A549 (cell line): ENCODE measurements at regions not wholly inside any gene's neighbourhood (a gene's known extent, or its start where the extent isn't known, plus 50 kb on each side); places are given as distances from the start of the nearest gene placed in this dataset.

ENCODE experiments used
- CTCF ChIP-seq: fragments of >200 bp; sonication (Bioruptor Twin); formaldehyde crosslinking; IDR thresholded peaks from 3 replicates; pipeline ENCODE4 v1.5.1; 2016
- EP300 ChIP-seq, 2 experiments: fragments of >200 bp; sonication (Bioruptor Twin); formaldehyde crosslinking; IDR thresholded peaks; 2 replicates in 1 of 2; 3 replicates in 1 of 2; pipeline ENCODE4 v1.6.1; 2016 to 2017
- HOXB5 ChIP-seq: fragments of 250-450 bp; sonication (Bioruptor Pico); IDR thresholded peaks from 2 replicates; pipeline ENCODE4 v1.5.0; 2020; ENCODE audit warnings: mild to moderate bottlenecking, moderate library complexity
- MAFK ChIP-seq: fragments of 450-650 bp; IDR thresholded peaks from 2 replicates; pipeline ENCODE4 v1.6.1; 2014; ENCODE audit not compliant: partially characterized antibody
- POLR2A ChIP-seq: IDR thresholded peaks from 2 replicates; pipeline ENCODE4 v1.6.1; 2012; ENCODE audit warnings: mild to moderate bottlenecking, low read length

GRCh38 chr12:87381742-87382141 is 647.5 kb downstream of the C12orf50 start:
- no peak for TF ChIP-seq CTCF
- no peak for TF ChIP-seq MAFK
- TF ChIP-seq EP300 (IDR thresholded peaks at IDR 0.05): no peak
- TF ChIP-seq POLR2A: no peak
- TF ChIP-seq HOXB5 (CRISPR knock-in tag): no peak
